PC-3 (cell line): ENCODE measurements at regions not wholly inside any gene's neighbourhood (a gene's known extent, or its start where the extent isn't known, plus 50 kb on each side); places are given as distances from the start of the nearest gene placed in this dataset.

Experiments used
- ATAC-seq: fragments of 200-7000 bp; cut with Tn5 transposase; 2 replicates; pipeline ENCODE4 v1.9.1; 2020; ENCODE audit warnings: mild to moderate bottlenecking, moderate library complexity
- BruUV-seq: library from RNA; stranded (reverse); fragments of 400-500 nt; replicated peaks from 2 replicates; lab custom pipeline; 2021; lab: Mats Ljungman, UMichigan
- CTCF ChIA-PET: fragments of 300-600 bp; sonication (Branson Sonifier 250); formaldehyde crosslinking; loops from one replicate; lab custom pipeline; 2022; ENCODE audit warnings: antibody characterized with exemption; lab: Charles Lee
- POLR2A ChIA-PET: fragments of 300-600 bp; sonication (Branson Sonifier 250); formaldehyde crosslinking; loops from one replicate; lab custom pipeline; 2022; ENCODE audit warnings: antibody characterized with exemption; ENCODE audit not compliant: unreplicated experiment; lab: Charles Lee
- DNase-seq: peaks from one replicate; pipeline ENCODE4 v3.0.0-alpha.2; 2015
- H2AFZ ChIP-seq: fragments of 300-600 bp; sonication (generic); 2 replicates; pipeline ENCODE4 v1.6.0; 2016; ENCODE audit warnings: antibody characterized with exemption, low read length
- H3F3A ChIP-seq: fragments of 300-600 bp; sonication (generic); one replicate; pipeline ENCODE4 v1.6.0; 2017; ENCODE audit warnings: antibody characterized with exemption, low read length, control low read depth, mild to moderate bottlenecking; ENCODE audit not compliant: unreplicated experiment
- H3K27ac ChIP-seq: fragments of 300-600 bp; sonication (generic); 2 replicates; pipeline ENCODE4 v1.5.1; 2016; ENCODE audit warnings: mild to moderate bottlenecking, low read length
- H3K27me3 ChIP-seq: fragments of 300-600 bp; sonication (generic); 2 replicates; pipeline ENCODE4 v1.6.1; 2016; ENCODE audit warnings: low read length, mixed read lengths
- H3K36me3 ChIP-seq: fragments of 300-600 bp; sonication (generic); 2 replicates; pipeline ENCODE4 v1.6.1; 2016; ENCODE audit warnings: low read depth, mixed run types, low read length, mixed read lengths
- H3K4me1 ChIP-seq: fragments of 300-600 bp; sonication (generic); 2 replicates; pipeline ENCODE4 v1.5.1; 2016; ENCODE audit warnings: low read length; ENCODE audit not compliant: insufficient read depth
- H3K4me2 ChIP-seq: fragments of 300-600 bp; sonication (generic); 2 replicates; pipeline ENCODE4 v1.6.0; 2016; ENCODE audit warnings: low read length
- H3K4me3 ChIP-seq: fragments of 300-600 bp; sonication (generic); 2 replicates; pipeline ENCODE4 v1.5.1; 2016; ENCODE audit warnings: mild to moderate bottlenecking, low read length, mixed read lengths
- H3K79me2 ChIP-seq: fragments of 300-600 bp; sonication (generic); 2 replicates; pipeline ENCODE4 v1.6.1; 2017; ENCODE audit warnings: low read length, mixed read lengths
- H3K9ac ChIP-seq: fragments of 300-600 bp; sonication (generic); 2 replicates; pipeline ENCODE4 v1.6.0; 2016; ENCODE audit warnings: mild to moderate bottlenecking, low read length
- H3K9me2 ChIP-seq: fragments of 300-600 bp; sonication (generic); replicated peaks from 2 replicates; pipeline ENCODE4 v1.6.1; 2016; ENCODE audit warnings: mixed run types, low read length, mixed read lengths
- H3K9me3 ChIP-seq: fragments of 300-600 bp; sonication (generic); 2 replicates; pipeline ENCODE4 v1.6.1; 2016; ENCODE audit warnings: low read length, mixed read lengths
- H4K20me1 ChIP-seq: fragments of 300-600 bp; sonication (generic); 2 replicates; pipeline ENCODE4 v1.6.1; 2016; ENCODE audit warnings: low read length, mixed read lengths
- CTCF ChIP-seq: fragments of 300-600 bp; sonication (generic); conservative IDR thresholded peaks from 2 replicates; pipeline ENCODE4 v1.5.1; 2017; ENCODE audit warnings: antibody characterized with exemption, low read depth, mild to moderate bottlenecking, low read length
- EZH2 ChIP-seq: fragments of 300-600 bp; sonication (generic); IDR thresholded peaks from one replicate; pipeline ENCODE4 v1.6.1; 2017; ENCODE audit warnings: antibody characterized with exemption, mild to moderate bottlenecking, low read length; ENCODE audit not compliant: unreplicated experiment
- EZH2phosphoT487 ChIP-seq: fragments of 300-600 bp; sonication (generic); IDR thresholded peaks from 2 replicates; pipeline ENCODE4 v1.6.1; 2018; ENCODE audit warnings: mild to moderate bottlenecking, antibody characterized with exemption, low read length, borderline replicate concordance
- intact Hi-C: fragments of 100-400 bp; cut with micrococcal nuclease; formaldehyde crosslinking; loops from 2 replicates; pipeline ENCODE4 v1.9.0; 2023

- no peak for ATAC-seq
- Histone ChIP-seq H3K36me3 (no peaks in the 10 kb centered on the region), H3K4me2 (no peak overlapping the region), H3K27ac (no peak overlapping the region), H3K4me3 (no peak overlapping the region), H3K9me3 (no peaks in the 10 kb centered on the region), H3F3A (no peaks in the 10 kb centered on the region), H3K27me3 (no peaks in the 10 kb centered on the region), H2AFZ (no peak overlapping the region), H3K9me2 (no peaks in the 10 kb centered on the region), H3K79me2 (no peaks in the 10 kb centered on the region), H3K9ac (no peak overlapping the region), H4K20me1 (no peaks in the 10 kb centered on the region), H3K4me1 (0 out of 2 replicates have a peak, but pooled peaks cover 6% of the 10 kb centered on the region)
- TF ChIP-seq CTCF = no peak
- no peak for TF ChIP-seq EZH2phosphoT487
- TF ChIP-seq EZH2 = no peak
- ChIA-PET POLR2A (no interaction called here), CTCF (no interaction called here)
- BruUV-seq = no TSS peak
- intact Hi-C loops = no loop called here
- no peak for DNase-seq
These were observed 232.9 kb upstream of the ELL2 start for GRCh38 chr5:96194593-96194992.

GRCh38 chr5:96193946-96194345 lies 232.3 kb upstream of the ELL2 start:
- 0 out of 2 replicates have a peak, but pooled peaks cover 6% of the 10 kb centered on the region for H3K4me1 ChIP-seq
- H3K9ac ChIP-seq = no peak overlapping the region
- H3F3A ChIP-seq = no peaks in the 10 kb centered on the region
- intact Hi-C loops = no loop called here
- ChIA-PET CTCF (no interaction called here), POLR2A (no interaction called here)
- H3K36me3 ChIP-seq = no peaks in the 10 kb centered on the region
- no TSS peak for BruUV-seq
- ATAC-seq (no peak), DNase-seq (no peak)
- H3K9me3 ChIP-seq = no peaks in the 10 kb centered on the region
- no peak overlapping the region for H3K4me2 ChIP-seq
- H2AFZ ChIP-seq = no peak overlapping the region
- no peak overlapping the region for H3K4me3 ChIP-seq
- H4K20me1 ChIP-seq = no peaks in the 10 kb centered on the region
- H3K27me3 ChIP-seq = no peaks in the 10 kb centered on the region
- no peaks in the 10 kb centered on the region for H3K9me2 ChIP-seq
- no peak overlapping the region for H3K27ac ChIP-seq
- no peaks in the 10 kb centered on the region for H3K79me2 ChIP-seq
- TF ChIP-seq EZH2phosphoT487 (no peak), CTCF (no peak)

GRCh38 chr5:96189987-96190386 lies 228.3 kb upstream of the ELL2 start:
- Histone ChIP-seq H3K4me3 (no peak overlapping the region), H4K20me1 (no peaks in the 10 kb centered on the region), H3K9me2 (no peaks in the 10 kb centered on the region), H2AFZ (no peak overlapping the region), H3K27me3 (no peaks in the 10 kb centered on the region), H3K4me2 (no peak overlapping the region), H3F3A (no peaks in the 10 kb centered on the region), H3K9ac (no peak overlapping the region), H3K79me2 (no peaks in the 10 kb centered on the region), H3K9me3 (no peaks in the 10 kb centered on the region), H3K4me1 (peaks cover 13% of the 10 kb centered on the region), H3K27ac (no peak overlapping the region), H3K36me3 (no peaks in the 10 kb centered on the region)
- ChIA-PET CTCF (no interaction called here), POLR2A (no interaction called here)
- no TSS peak for BruUV-seq
- no peak for DNase-seq
- intact Hi-C loops = no loop called here
- TF ChIP-seq EZH2phosphoT487 (no peak), CTCF (no peak), EZH2 (no peak)
- ATAC-seq = no peak
